KBM-7 (cell line): ENCODE measurements at regions not wholly inside any gene's neighbourhood (a gene's known extent, or its start where the extent isn't known, plus 50 kb on each side); places are given as distances from the start of the nearest gene placed in this dataset.

Experiments used
- DNase-seq: peaks from one replicate; pipeline ENCODE4 v3.0.0-alpha.2; 2015
- in situ Hi-C: fragments of 300-500 bp; cut with MboI; formaldehyde crosslinking; loops from 2 replicates; pipeline ENCODE4 v1.14.3; 2020; ENCODE audit warnings: low sequenced_read_pairs, low pct_unique_long_range_greater_than_20kb, mixed read lengths

DNA sequence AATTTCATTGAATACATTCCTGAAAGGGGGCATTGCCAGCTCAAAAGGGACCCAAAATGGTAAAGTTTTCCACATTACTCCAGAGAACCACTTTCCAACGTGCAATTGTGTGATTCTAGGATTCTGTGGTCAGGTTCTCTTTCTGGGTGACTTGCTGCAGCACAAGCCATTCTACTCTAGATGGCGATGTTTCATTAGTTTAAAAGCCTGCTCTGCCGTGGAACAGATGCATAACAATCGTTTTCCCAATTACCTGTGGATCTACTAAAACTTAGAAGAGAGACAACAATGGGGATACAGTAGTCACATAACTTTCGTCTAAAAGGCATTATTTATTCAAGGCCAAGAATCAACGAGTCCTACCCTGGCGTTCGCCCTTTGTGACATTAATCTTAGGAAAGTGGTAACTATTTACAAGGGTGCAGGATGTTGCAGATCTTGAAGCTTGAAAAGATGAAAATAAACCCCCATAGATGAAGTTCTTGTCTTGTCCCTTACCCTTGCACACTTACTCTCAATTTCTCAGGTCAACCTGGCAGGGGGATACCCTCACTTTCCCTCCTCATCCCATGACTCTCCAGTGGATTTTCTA, 400.9 kb downstream of the SNAPC1 start:
- DNase-seq = peak; percentile 50
- in situ Hi-C loops = no loop called here

DNA sequence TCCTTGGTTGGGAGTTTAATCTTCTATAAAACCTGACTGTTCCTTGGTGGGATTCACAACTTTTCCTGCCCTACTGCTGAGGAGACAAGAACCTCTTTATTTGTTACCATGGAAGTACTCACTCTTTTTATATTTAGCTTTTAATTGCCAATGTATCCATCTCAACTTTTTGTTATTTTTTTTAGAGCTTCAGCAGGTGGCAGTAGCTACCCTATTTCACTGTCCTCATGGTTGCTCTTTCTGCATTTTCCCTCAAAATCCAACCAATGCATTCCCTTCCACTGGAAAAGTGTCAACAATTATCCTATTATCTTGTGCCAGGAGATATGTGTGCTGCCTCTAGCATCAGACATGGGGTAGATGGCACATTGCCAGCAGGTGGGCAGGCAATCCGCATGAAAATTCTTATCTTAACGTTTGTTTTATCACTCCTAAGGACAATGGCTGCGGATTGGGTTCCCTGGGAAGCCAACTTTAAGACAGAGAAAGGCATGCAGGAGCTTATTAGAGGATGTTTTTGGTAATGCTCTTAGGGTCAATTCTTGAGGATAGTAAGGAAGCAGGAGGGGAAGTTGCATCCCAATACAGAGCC, 406.4 kb downstream of the SNAPC1 start:
- DNase-seq = no peak
- in situ Hi-C loops = no loop called here

- DNase-seq = peak; percentile 47
- in situ Hi-C loops = loop anchor here (25.0 kb wide), 1 partner anchor 1083 kb away; no protein-coding TSS in a partner anchor
Measured at GRCh38 chr14:62179367-62180018, 417.3 kb downstream of the SNAPC1 start.

DNA sequence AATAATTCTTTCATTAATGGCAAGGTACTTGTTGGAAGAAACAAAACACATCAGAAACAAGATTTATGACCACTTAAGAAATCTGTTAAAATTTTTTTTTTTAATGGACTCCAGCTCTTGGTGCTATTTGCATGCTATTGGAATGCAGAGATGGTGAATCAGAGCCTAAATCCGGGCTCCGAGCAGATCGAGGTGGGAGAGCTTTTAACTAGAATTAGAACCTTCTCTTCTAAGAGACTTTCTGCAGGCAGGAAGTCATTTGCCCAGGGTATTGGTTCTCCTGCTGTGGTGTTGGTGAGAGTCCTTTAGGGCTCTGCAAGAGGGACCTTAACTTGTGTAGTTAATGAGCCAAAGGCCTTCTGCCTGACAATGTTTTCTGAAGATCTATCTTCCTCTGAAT, 419.4 kb downstream of the SNAPC1 start:
- no peak for DNase-seq
- in situ Hi-C loops = loop anchor here (25.0 kb wide), 1 partner anchor 1081 kb away; no protein-coding TSS in a partner anchor

GRCh38 chr14:62185078-62185477, 422.9 kb downstream of the SNAPC1 start:
- in situ Hi-C loops = loop anchor here (25.0 kb wide), 1 partner anchor 1077 kb away; no protein-coding TSS in a partner anchor
- no peak for DNase-seq

GRCh38 chr14:62187265-62187664, 425.0 kb downstream of the SNAPC1 start:
- in situ Hi-C loops = loop anchor here (25.0 kb wide), 1 partner anchor 1075 kb away; no protein-coding TSS in a partner anchor
- DNase-seq = no peak

- DNase-seq = no peak
- in situ Hi-C loops = loop anchor here (25.0 kb wide), 1 partner anchor 1073 kb away; no protein-coding TSS in a partner anchor
Measured at GRCh38 chr14:62189698-62190097, 427.5 kb downstream of the SNAPC1 start.

DNA sequence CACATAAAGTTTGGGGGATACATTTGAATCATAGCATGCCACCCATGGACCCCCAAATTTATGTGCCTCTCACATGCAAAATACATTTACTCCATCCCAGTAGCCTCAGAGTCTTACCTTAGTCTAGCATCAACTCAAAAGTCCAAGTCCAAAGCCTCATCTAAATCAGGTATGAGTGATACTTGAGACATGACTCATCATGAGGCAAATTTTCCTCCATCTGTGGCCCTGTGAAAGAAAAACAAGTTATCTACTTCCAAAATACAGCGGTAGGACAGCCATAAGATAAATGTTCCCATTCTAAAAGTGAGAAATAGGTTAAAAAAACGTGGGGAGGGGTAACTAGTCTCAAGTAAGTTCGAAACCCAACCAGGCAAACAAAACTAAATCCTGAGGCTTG, 444.2 kb downstream of the SNAPC1 start:
- in situ Hi-C loops = no loop called here
- DNase-seq = no peak

DNA sequence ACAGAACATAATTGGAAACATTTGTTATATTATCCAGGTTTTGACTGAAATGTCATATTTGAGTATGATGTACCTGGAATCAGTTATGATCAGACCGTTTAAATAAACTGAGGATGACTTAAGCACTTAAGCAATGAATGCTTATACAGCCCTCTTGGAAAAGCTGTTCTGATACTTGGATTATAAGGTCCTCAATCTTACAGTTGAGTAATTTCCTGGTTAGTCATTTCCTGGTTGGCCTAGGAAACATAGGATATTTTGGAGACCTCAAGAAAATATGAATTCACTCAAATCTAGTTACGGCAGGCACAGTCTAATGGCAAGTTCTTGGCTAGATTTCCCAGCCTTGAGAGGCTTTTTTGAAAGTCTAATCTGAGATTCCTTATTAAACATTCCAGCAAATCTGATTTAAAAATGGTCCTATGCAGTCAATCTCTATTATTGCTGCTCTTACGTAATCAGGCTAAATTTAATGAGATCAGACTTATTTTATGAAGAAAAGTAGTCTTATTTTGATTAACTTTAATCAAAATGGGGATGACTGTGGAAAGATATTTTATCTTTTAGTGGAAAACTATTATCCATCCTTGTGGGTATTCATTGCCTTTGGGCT, 447.2 kb downstream of the SNAPC1 start:
- no peak for DNase-seq
- in situ Hi-C loops = no loop called here

DNA sequence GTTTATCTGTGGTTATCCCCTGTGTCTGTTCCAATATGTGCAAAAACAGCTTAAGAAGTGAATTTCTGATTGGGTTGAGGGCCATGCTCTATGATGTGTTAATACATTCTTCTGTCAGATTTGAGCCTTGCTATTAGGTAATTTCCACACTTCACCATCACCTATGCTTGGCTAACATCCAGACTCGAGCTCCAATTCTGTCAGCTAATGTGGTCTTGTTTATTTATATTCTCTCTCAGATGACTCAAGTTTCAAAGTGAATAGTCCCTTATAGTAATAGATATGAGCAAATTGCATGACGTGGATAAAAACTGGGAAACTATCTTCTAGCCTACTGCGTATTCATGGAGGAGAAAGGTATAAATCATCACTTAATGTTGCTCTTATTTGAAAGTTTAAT, 451.3 kb downstream of the SNAPC1 start:
- in situ Hi-C loops = no loop called here
- no peak for DNase-seq

DNA sequence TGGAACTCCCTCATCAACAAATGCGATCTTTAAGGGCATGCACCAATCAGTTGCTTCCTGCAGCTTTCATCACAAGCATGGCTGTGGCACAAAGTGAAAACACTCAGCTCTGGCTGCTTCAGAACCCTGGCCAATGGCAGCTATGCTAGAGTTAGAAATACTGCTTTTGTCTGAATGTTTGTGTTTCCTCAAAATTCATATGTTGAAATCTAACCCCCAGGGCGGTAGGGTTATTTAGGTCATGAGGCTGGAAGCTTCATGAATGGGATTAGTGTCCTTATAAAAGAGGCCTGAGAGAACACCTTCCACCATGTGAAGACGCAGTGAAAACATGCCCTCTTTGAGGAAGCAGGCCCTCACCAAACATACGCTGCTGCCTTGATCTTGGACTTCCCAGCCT, 453.9 kb downstream of the SNAPC1 start:
- DNase-seq = no peak
- in situ Hi-C loops = no loop called here

DNA sequence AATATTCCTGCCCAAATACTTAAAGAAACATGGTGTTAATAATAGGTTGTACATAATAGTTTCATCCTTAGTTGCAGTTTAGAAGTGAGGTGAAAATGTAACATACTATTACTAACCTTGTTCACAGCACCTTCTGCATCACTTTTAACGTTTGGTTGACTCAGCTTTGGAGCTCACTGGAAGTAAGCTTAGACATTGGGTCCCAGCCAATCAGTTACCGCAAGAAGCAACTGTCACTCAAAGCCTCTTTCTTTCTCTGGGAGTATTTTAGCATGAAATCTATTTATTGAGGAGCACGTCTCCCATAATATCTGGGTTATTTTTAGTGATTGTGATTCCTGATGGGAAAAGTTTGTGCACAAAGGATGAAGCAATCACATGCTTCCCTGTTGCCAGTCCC, 472.6 kb downstream of the SNAPC1 start:
- in situ Hi-C loops = no loop called here

DNA sequence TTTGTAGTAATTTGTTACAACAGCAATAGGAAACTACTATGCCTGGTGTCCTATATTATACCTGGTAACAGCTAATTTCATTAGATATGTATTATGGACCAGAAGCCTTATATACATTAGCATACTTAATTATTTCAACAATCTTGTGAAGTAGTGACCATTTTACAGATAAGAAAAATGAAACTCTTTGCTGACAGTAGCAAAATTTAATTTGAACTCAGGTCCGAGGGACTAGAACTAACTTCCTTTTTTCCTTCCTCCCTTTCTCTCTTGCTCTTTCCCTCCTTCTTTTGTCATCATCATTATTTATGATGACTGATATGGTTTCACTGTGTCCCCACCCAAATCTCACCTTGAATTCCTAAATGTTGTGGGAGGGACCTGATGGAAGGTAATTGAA, 482.0 kb downstream of the SNAPC1 start:
- in situ Hi-C loops = no loop called here
- no peak for DNase-seq

More for the DNA sequence above, 472.6 kb downstream of the SNAPC1 start:
- no peak for DNase-seq

GRCh38 chr14:62247266-62247665, 485.0 kb downstream of the SNAPC1 start:
- in situ Hi-C loops = no loop called here
- DNase-seq = no peak

DNA sequence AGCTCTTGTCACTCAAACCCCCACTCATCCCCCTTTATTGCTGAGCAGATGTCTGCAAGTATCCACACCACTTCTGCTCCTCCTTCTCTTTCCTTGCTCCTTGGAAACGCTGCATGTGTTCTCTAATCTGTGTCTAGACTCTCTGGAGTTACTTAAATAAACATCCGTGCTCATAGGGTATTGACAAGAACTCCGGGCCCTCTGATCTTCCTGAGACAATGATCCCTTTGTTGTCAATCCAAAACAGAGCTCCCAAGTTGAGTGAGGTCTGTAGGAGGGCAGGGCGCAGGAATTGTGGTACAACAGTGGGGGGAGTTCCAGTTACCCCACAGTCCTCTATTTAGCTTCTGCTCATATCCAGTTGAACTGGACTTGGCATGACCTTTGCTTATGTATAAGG, 489.0 kb downstream of the SNAPC1 start:
- in situ Hi-C loops = no loop called here
- no peak for DNase-seq

DNA sequence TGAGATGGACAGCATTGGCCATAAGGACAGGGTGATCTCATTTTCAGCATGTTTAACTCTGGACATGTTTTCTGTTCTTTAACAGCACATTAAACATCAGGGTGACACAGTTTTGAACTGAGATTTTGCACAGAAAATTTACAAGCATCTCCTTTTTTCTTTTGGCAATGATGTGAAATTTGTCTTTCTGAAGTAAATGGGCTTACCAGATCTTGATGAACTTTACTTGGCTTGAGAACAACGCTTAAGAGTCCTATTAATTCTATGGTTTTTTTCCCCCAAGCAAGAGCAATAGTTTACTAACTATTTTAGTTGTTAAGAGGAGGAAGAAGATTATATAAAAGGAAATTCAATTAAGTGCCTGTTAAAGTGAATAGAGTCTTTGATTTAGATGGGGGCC, 491.0 kb downstream of the SNAPC1 start:
- in situ Hi-C loops = no loop called here
- no peak for DNase-seq

GRCh38 chr14:62253911-62254310, 491.7 kb downstream of the SNAPC1 start:
- in situ Hi-C loops = no loop called here
- DNase-seq = no peak

DNA sequence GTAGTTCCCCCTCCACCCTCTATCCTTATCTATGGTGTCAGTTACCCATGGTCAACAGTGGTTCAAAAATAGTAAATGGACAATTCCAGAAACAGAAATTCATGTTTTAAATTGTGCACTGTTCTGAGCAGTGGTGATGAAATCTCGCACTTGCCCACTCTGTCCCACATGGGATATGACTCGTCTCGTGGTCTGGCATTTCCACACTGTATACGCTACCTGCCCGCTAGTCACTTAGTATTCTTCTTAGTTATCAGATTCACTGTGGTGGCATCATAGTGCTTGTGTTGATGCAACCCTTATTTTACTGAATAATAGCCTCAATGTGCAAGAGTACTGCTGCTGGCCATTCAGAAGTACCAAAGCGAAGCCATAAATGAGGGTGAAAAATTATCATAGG, 507.0 kb downstream of the SNAPC1 start:
- in situ Hi-C loops = no loop called here
- DNase-seq = no peak

- in situ Hi-C loops = no loop called here
- no peak for DNase-seq
Measured at GRCh38 chr14:62270236-62270635, 508.0 kb downstream of the SNAPC1 start.

DNA sequence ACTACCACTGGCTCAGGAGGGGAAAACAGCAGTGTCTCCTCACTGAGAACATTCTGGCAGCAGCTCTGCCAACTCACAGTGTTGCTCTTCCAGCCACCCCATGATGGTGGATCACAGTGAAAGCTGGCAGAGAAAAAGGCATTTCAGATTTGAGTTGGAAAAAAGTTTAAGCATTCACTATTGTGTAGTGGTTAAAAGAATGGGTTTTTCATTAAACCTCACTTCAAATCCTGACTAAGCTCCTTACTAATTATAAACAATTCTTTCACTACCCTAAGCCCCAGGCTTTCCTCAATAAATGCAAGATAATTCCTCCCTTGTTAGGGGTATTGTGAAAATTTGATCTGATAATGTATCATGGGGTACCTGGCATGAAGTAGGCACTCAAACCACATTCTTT, 518.1 kb downstream of the SNAPC1 start:
- in situ Hi-C loops = no loop called here
- DNase-seq = no peak
